Dendritic cell treated with granulocyte-macrophage colony-stimulating factor and Interleukin-4, amounts not matched to agents 40 ng/mL and 50 ng/mL, for 4 days (primary cell): ENCODE measurements at regions not wholly inside any gene's neighbourhood (a gene's known extent, or its start where the extent isn't known, plus 50 kb on each side); places are given as distances from the start of the nearest gene placed in this dataset.

ENCODE experiments used
- H3K27ac Mint-ChIP-seq: one replicate; pipeline ENCODE4 v1.8.0; 2022; ENCODE audit warnings: mild to moderate bottlenecking, mixed read lengths
- H3K27me3 Mint-ChIP-seq: one replicate; pipeline ENCODE4 v1.8.0; 2022; ENCODE audit warnings: mild to moderate bottlenecking, mixed read lengths
- H3K36me3 Mint-ChIP-seq: one replicate; pipeline ENCODE4 v1.8.0; 2022; ENCODE audit warnings: low read depth, mixed read lengths
- H3K4me1 Mint-ChIP-seq: one replicate; pipeline ENCODE4 v1.8.0; 2022; ENCODE audit warnings: low read depth, mixed read lengths
- H3K4me3 Mint-ChIP-seq: one replicate; pipeline ENCODE4 v1.8.0; 2022; ENCODE audit warnings: mild to moderate bottlenecking, moderate library complexity, mixed read lengths
- H3K9me3 Mint-ChIP-seq: one replicate; pipeline ENCODE4 v1.8.0; 2022; ENCODE audit warnings: mixed read lengths
- intact Hi-C: fragments of 100-400 bp; cut with micrococcal nuclease; formaldehyde crosslinking; loops from one replicate; pipeline ENCODE4 v1.15.0; 2022

GRCh38 chr2:6645672-6646071 lies 220.0 kb downstream of the CMPK2 start:
- no peaks in the 10 kb centered on the region for H3K36me3 Mint-ChIP-seq
- no peaks in the 10 kb centered on the region for H3K27me3 Mint-ChIP-seq
- no peaks in the 10 kb centered on the region for H3K4me1 Mint-ChIP-seq
- H3K27ac Mint-ChIP-seq, result no peak overlapping the region
- H3K4me3 Mint-ChIP-seq, result no peak overlapping the region
- intact Hi-C loops, result no loop called here
- no peaks in the 10 kb centered on the region for H3K9me3 Mint-ChIP-seq

- no peaks in the 10 kb centered on the region for H3K9me3 Mint-ChIP-seq
- no peaks in the 10 kb centered on the region for H3K27me3 Mint-ChIP-seq
- no peak overlapping the region for H3K4me3 Mint-ChIP-seq
- H3K4me1 Mint-ChIP-seq, result no peaks in the 10 kb centered on the region
- H3K36me3 Mint-ChIP-seq, result no peaks in the 10 kb centered on the region
- no peak overlapping the region for H3K27ac Mint-ChIP-seq
- intact Hi-C loops, result no loop called here
Observed at GRCh38 chr2:6647046-6647445, 218.7 kb downstream of the CMPK2 start.

GRCh38 chr2:6648596-6649247 lies 217.0 kb downstream of the CMPK2 start:
- Mint-ChIP-seq H3K4me1 (no peaks in the 10 kb centered on the region), H3K27me3 (no peaks in the 10 kb centered on the region), H3K4me3 (no peak overlapping the region), H3K9me3 (no peaks in the 10 kb centered on the region), H3K27ac (no peak overlapping the region), H3K36me3 (no peaks in the 10 kb centered on the region)
- intact Hi-C loops, result no loop called here

- intact Hi-C loops, result no loop called here
- Mint-ChIP-seq H3K27ac (no peak overlapping the region), H3K9me3 (no peaks in the 10 kb centered on the region)
Observed at GRCh38 chr2:6650311-6650710, 215.4 kb downstream of the CMPK2 start.

GRCh38 chr2:6652251-6652650 lies 213.5 kb downstream of the CMPK2 start:
- no peaks in the 10 kb centered on the region for H3K27me3 Mint-ChIP-seq
- no peak overlapping the region for H3K4me3 Mint-ChIP-seq
- H3K27ac Mint-ChIP-seq, result no peak overlapping the region
- intact Hi-C loops, result no loop called here
- H3K4me1 Mint-ChIP-seq, result no peaks in the 10 kb centered on the region
- no peaks in the 10 kb centered on the region for H3K9me3 Mint-ChIP-seq
- H3K36me3 Mint-ChIP-seq, result no peaks in the 10 kb centered on the region

More at GRCh38 chr2:6650311-6650710, 215.4 kb downstream of the CMPK2 start:
- Mint-ChIP-seq H3K36me3 (no peaks in the 10 kb centered on the region), H3K27me3 (no peaks in the 10 kb centered on the region), H3K4me1 (no peaks in the 10 kb centered on the region), H3K4me3 (no peak overlapping the region)

GRCh38 chr2:6653281-6653750 lies 212.4 kb downstream of the CMPK2 start:
- Mint-ChIP-seq H3K27me3 (no peaks in the 10 kb centered on the region), H3K4me1 (no peaks in the 10 kb centered on the region), H3K36me3 (no peaks in the 10 kb centered on the region), H3K4me3 (no peak overlapping the region), H3K27ac (no peak overlapping the region), H3K9me3 (no peaks in the 10 kb centered on the region)
- intact Hi-C loops, result no loop called here

- Mint-ChIP-seq H3K27ac (no peak overlapping the region), H3K27me3 (no peaks in the 10 kb centered on the region), H3K4me1 (no peaks in the 10 kb centered on the region), H3K9me3 (no peaks in the 10 kb centered on the region), H3K36me3 (no peaks in the 10 kb centered on the region), H3K4me3 (no peak overlapping the region)
- intact Hi-C loops, result no loop called here
Observed at GRCh38 chr2:6654279-6654678, 211.4 kb downstream of the CMPK2 start.

- Mint-ChIP-seq H3K27me3 (no peaks in the 10 kb centered on the region), H3K4me1 (no peaks in the 10 kb centered on the region), H3K4me3 (no peak overlapping the region), H3K9me3 (no peaks in the 10 kb centered on the region), H3K27ac (no peak overlapping the region), H3K36me3 (no peaks in the 10 kb centered on the region)
- intact Hi-C loops, result no loop called here
Observed at GRCh38 chr2:6656633-6657032, 209.1 kb downstream of the CMPK2 start.

- intact Hi-C loops, result no loop called here
- Mint-ChIP-seq H3K4me3 (no peak overlapping the region), H3K27me3 (no peaks in the 10 kb centered on the region), H3K36me3 (no peaks in the 10 kb centered on the region), H3K27ac (no peak overlapping the region), H3K9me3 (no peaks in the 10 kb centered on the region), H3K4me1 (no peaks in the 10 kb centered on the region)
Observed at GRCh38 chr2:6657136-6657535, 208.6 kb downstream of the CMPK2 start.

- no peaks in the 10 kb centered on the region for H3K36me3 Mint-ChIP-seq
- intact Hi-C loops, result no loop called here
- H3K27me3 Mint-ChIP-seq, result no peaks in the 10 kb centered on the region
- H3K27ac Mint-ChIP-seq, result no peak overlapping the region
- no peaks in the 10 kb centered on the region for H3K4me1 Mint-ChIP-seq
- no peak overlapping the region for H3K4me3 Mint-ChIP-seq
- no peaks in the 10 kb centered on the region for H3K9me3 Mint-ChIP-seq
Observed at GRCh38 chr2:6657855-6658254, 207.9 kb downstream of the CMPK2 start.

GRCh38 chr2:6664332-6665061 lies 201.2 kb downstream of the CMPK2 start:
- Mint-ChIP-seq H3K4me1 (no peaks in the 10 kb centered on the region), H3K27ac (no peak overlapping the region), H3K4me3 (no peak overlapping the region), H3K9me3 (no peaks in the 10 kb centered on the region), H3K36me3 (no peaks in the 10 kb centered on the region), H3K27me3 (no peaks in the 10 kb centered on the region)
- intact Hi-C loops, result no loop called here

- no peak overlapping the region for H3K4me3 Mint-ChIP-seq
- intact Hi-C loops, result no loop called here
- H3K9me3 Mint-ChIP-seq, result no peaks in the 10 kb centered on the region
- no peaks in the 10 kb centered on the region for H3K27me3 Mint-ChIP-seq
- no peaks in the 10 kb centered on the region for H3K4me1 Mint-ChIP-seq
- H3K27ac Mint-ChIP-seq, result no peak overlapping the region
- no peaks in the 10 kb centered on the region for H3K36me3 Mint-ChIP-seq
Observed at GRCh38 chr2:6665093-6666045, 200.3 kb downstream of the CMPK2 start.

- no peaks in the 10 kb centered on the region for H3K27me3 Mint-ChIP-seq
- H3K9me3 Mint-ChIP-seq, result no peaks in the 10 kb centered on the region
- intact Hi-C loops, result no loop called here
- no peaks in the 10 kb centered on the region for H3K36me3 Mint-ChIP-seq
- no peak overlapping the region for H3K27ac Mint-ChIP-seq
- no peaks in the 10 kb centered on the region for H3K4me1 Mint-ChIP-seq
- H3K4me3 Mint-ChIP-seq, result no peak overlapping the region
Observed at GRCh38 chr2:6667326-6667725, 198.4 kb downstream of the CMPK2 start.

GRCh38 chr2:6671913-6672312 lies 193.8 kb downstream of the CMPK2 start:
- intact Hi-C loops, result no loop called here
- no peaks in the 10 kb centered on the region for H3K27me3 Mint-ChIP-seq
- H3K4me3 Mint-ChIP-seq, result no peak overlapping the region

More at GRCh38 chr2:6671913-6672312, 193.8 kb downstream of the CMPK2 start:
- Mint-ChIP-seq H3K9me3 (no peaks in the 10 kb centered on the region), H3K36me3 (no peaks in the 10 kb centered on the region), H3K27ac (no peak overlapping the region), H3K4me1 (no peaks in the 10 kb centered on the region)
